22Rv1 (cell line): ENCODE measurements at regions not wholly inside any gene's neighbourhood (a gene's known extent, or its start where the extent isn't known, plus 50 kb on each side); places are given as distances from the start of the nearest gene placed in this dataset.

Experiments
- ZFX ChIP-seq: fragments of 450-650 bp; IDR thresholded peaks from 2 replicates; pipeline ENCODE4 v1.6.1; 2017; ENCODE audit warnings: antibody characterized with exemption, borderline replicate concordance
- TF ChIP-seq, protein P1 (sequence below): fragments of 450-650 bp; IDR thresholded peaks from 2 replicates; pipeline ENCODE4 v1.5.1; 2017; ENCODE audit warnings: mild to moderate bottlenecking

GRCh38 chr6:23600118-23600517 lies 525.9 kb upstream of the NRSN1 start:
- TF ChIP-seq, protein P1, sequence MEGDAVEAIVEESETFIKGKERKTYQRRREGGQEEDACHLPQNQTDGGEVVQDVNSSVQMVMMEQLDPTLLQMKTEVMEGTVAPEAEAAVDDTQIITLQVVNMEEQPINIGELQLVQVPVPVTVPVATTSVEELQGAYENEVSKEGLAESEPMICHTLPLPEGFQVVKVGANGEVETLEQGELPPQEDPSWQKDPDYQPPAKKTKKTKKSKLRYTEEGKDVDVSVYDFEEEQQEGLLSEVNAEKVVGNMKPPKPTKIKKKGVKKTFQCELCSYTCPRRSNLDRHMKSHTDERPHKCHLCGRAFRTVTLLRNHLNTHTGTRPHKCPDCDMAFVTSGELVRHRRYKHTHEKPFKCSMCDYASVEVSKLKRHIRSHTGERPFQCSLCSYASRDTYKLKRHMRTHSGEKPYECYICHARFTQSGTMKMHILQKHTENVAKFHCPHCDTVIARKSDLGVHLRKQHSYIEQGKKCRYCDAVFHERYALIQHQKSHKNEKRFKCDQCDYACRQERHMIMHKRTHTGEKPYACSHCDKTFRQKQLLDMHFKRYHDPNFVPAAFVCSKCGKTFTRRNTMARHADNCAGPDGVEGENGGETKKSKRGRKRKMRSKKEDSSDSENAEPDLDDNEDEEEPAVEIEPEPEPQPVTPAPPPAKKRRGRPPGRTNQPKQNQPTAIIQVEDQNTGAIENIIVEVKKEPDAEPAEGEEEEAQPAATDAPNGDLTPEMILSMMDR, result no peak
- no peak for TF ChIP-seq ZFX
